KBM-7 (cell line): ENCODE measurements at regions not wholly inside any gene's neighbourhood (a gene's known extent, or its start where the extent isn't known, plus 50 kb on each side); places are given as distances from the start of the nearest gene placed in this dataset.

Experiments used
- DNase-seq: peaks from one replicate; pipeline ENCODE4 v3.0.0-alpha.2; 2015
- in situ Hi-C: fragments of 300-500 bp; cut with MboI; formaldehyde crosslinking; loops from 2 replicates; pipeline ENCODE4 v1.14.3; 2020; ENCODE audit warnings: low sequenced_read_pairs, low pct_unique_long_range_greater_than_20kb, mixed read lengths

- no peak for DNase-seq
- in situ Hi-C loops = no loop called here
These were observed 90.0 kb downstream of the FGF18 start for GRCh38 chr5:171509467-171509866.

GRCh38 chr5:171512397-171512796, 93.0 kb downstream of the FGF18 start:
- no peak for DNase-seq
- in situ Hi-C loops = no loop called here

- no peak for DNase-seq
- in situ Hi-C loops = no loop called here
These were observed 94.1 kb downstream of the FGF18 start for GRCh38 chr5:171513591-171513990.

- in situ Hi-C loops = no loop called here
- DNase-seq = no peak
These were observed 99.5 kb downstream of the FGF18 start for GRCh38 chr5:171518916-171519315.

GRCh38 chr5:171520300-171521174, 101.1 kb downstream of the FGF18 start:
- in situ Hi-C loops = no loop called here

GRCh38 chr5:171521219-171521633, 101.8 kb downstream of the FGF18 start:
- in situ Hi-C loops = no loop called here
- no peak for DNase-seq

More at GRCh38 chr5:171520300-171521174, 101.1 kb downstream of the FGF18 start:
- no peak for DNase-seq

GRCh38 chr5:171521679-171522078, 102.2 kb downstream of the FGF18 start:
- DNase-seq = no peak
- in situ Hi-C loops = no loop called here

GRCh38 chr5:171523781-171524180, 104.3 kb downstream of the FGF18 start:
- in situ Hi-C loops = no loop called here

GRCh38 chr5:171524466-171524865, 105.0 kb downstream of the FGF18 start:
- no peak for DNase-seq
- in situ Hi-C loops = no loop called here

More at GRCh38 chr5:171523781-171524180, 104.3 kb downstream of the FGF18 start:
- no peak for DNase-seq

GRCh38 chr5:171525085-171525484, 105.6 kb downstream of the FGF18 start:
- in situ Hi-C loops = no loop called here
- DNase-seq = no peak

GRCh38 chr5:171528036-171528435, 108.6 kb downstream of the FGF18 start:
- in situ Hi-C loops = no loop called here
- no peak for DNase-seq

GRCh38 chr5:171528865-171529614, 109.6 kb downstream of the FGF18 start:
- in situ Hi-C loops = no loop called here
- DNase-seq = no peak

GRCh38 chr5:171531638-171532037, 112.2 kb downstream of the FGF18 start:
- in situ Hi-C loops = no loop called here
- no peak for DNase-seq

GRCh38 chr5:171533153-171533552, 113.7 kb downstream of the FGF18 start:
- in situ Hi-C loops = no loop called here
- no peak for DNase-seq

- DNase-seq = no peak
- in situ Hi-C loops = no loop called here
These were observed 114.8 kb downstream of the FGF18 start for GRCh38 chr5:171534043-171534895.

GRCh38 chr5:171535162-171535561, 115.7 kb downstream of the FGF18 start:
- in situ Hi-C loops = no loop called here
- no peak for DNase-seq

GRCh38 chr5:171537070-171537849, 117.8 kb downstream of the FGF18 start:
- in situ Hi-C loops = no loop called here
- DNase-seq = no peak

GRCh38 chr5:171537923-171538537, 118.6 kb downstream of the FGF18 start:
- in situ Hi-C loops = no loop called here
- DNase-seq = no peak
